ENCODE measurements at regions not wholly inside any gene's neighbourhood (a gene's known extent, or its start where the extent isn't known, plus 50 kb on each side); places are given as distances from the start of the nearest gene placed in this dataset.

- Histone ChIP-seq H3K27ac (ENCODE audit: insufficient read depth, low read length, poor library complexity, severe bottlenecking) (no peak overlapping the region), H3K9me3 (ENCODE audit: control insufficient read depth in 2 of 2, low read length in 2 of 2) (no peaks in the 10 kb centered on the region), H3K4me3 (ENCODE audit: low read depth, low read length) (no peak overlapping the region), H3K27me3 (ENCODE audit: control insufficient read depth, insufficient read depth, low read length) (peaks cover 1% of the 10 kb centered on the region), H3K4me1 (ENCODE audit: control insufficient read depth, insufficient read depth, low read length, poor library complexity, severe bottlenecking) (no peaks in the 10 kb centered on the region), H3K36me3 (ENCODE audit: control insufficient read depth, insufficient read depth, low read length) (no peaks in the 10 kb centered on the region)
- peaks cover 0 to 2% (median 0%) of the 10 kb centered on the region in 7 donors for H3K9me3 Mint-ChIP-seq
- H3K4me1 Mint-ChIP-seq, result no peaks in the 10 kb centered on the region
- no peak for DNase-seq
- H3K36me3 Mint-ChIP-seq, result no peaks in the 10 kb centered on the region
- ATAC-seq (ENCODE audit: low read depth in 2 of 2), result no peak
- peaks cover 8% of the 10 kb centered on the region for H3K27me3 Mint-ChIP-seq
- no peak overlapping the region for H3K27ac Mint-ChIP-seq
- H3K4me3 Mint-ChIP-seq, result no peak overlapping the region
These were observed 364.9 kb downstream of the MATN1 start for GRCh38 chr1:30358500-30358899.

- Mint-ChIP-seq H3K36me3 (no peaks in the 10 kb centered on the region), H3K27ac (no peak overlapping the region), H3K4me3 (no peak overlapping the region), H3K4me1 (no peaks in the 10 kb centered on the region), H3K27me3 (peaks cover 10% of the 10 kb centered on the region), H3K9me3 (peaks cover 0 to 5% (median 0%) of the 10 kb centered on the region in 7 donors)
- no peaks in the 10 kb centered on the region for H3K9me3 ChIP-seq (ENCODE audit: control insufficient read depth in 2 of 2, low read length in 2 of 2)
- H3K4me1 ChIP-seq (ENCODE audit: control insufficient read depth, insufficient read depth, low read length, poor library complexity, severe bottlenecking), result no peaks in the 10 kb centered on the region
- H3K27ac ChIP-seq (ENCODE audit: insufficient read depth, low read length, poor library complexity, severe bottlenecking), result no peak overlapping the region
- no peaks in the 10 kb centered on the region for H3K36me3 ChIP-seq (ENCODE audit: control insufficient read depth, insufficient read depth, low read length)
- peaks cover 3% of the 10 kb centered on the region for H3K27me3 ChIP-seq (ENCODE audit: control insufficient read depth, insufficient read depth, low read length)
- DNase-seq, result no peak
- H3K4me3 ChIP-seq (ENCODE audit: low read depth, low read length), result no peak overlapping the region
- no peak for ATAC-seq (ENCODE audit: low read depth in 2 of 2)
These were observed 366.5 kb downstream of the MATN1 start for GRCh38 chr1:30356839-30357238.

GRCh38 chr1:30354410-30354809 lies 369.0 kb downstream of the MATN1 start:
- Histone ChIP-seq H3K4me1 (ENCODE audit: control insufficient read depth, insufficient read depth, low read length, poor library complexity, severe bottlenecking) (no peaks in the 10 kb centered on the region), H3K4me3 (ENCODE audit: low read depth, low read length) (no peak overlapping the region), H3K27me3 (ENCODE audit: control insufficient read depth, insufficient read depth, low read length) (peaks cover 8% of the 10 kb centered on the region), H3K36me3 (ENCODE audit: control insufficient read depth, insufficient read depth, low read length) (no peaks in the 10 kb centered on the region), H3K9me3 (ENCODE audit: control insufficient read depth in 2 of 2, low read length in 2 of 2) (no peaks in the 10 kb centered on the region), H3K27ac (ENCODE audit: insufficient read depth, low read length, poor library complexity, severe bottlenecking) (no peak overlapping the region)
- no peaks in the 10 kb centered on the region for H3K36me3 Mint-ChIP-seq
- no peak for DNase-seq
- no peaks in the 10 kb centered on the region for H3K4me1 Mint-ChIP-seq
- ATAC-seq (ENCODE audit: low read depth in 2 of 2), result no peak
- H3K4me3 Mint-ChIP-seq, result no peak overlapping the region
- H3K27ac Mint-ChIP-seq, result no peak overlapping the region
- H3K9me3 Mint-ChIP-seq, result peaks cover 0 to 5% (median 0%) of the 10 kb centered on the region in 7 donors
- peaks cover 22% of the 10 kb centered on the region for H3K27me3 Mint-ChIP-seq

GRCh38 chr1:30353637-30354036 lies 369.7 kb downstream of the MATN1 start:
- Mint-ChIP-seq H3K4me3 (no peak overlapping the region), H3K27ac (no peak overlapping the region), H3K27me3 (peaks cover 21% of the 10 kb centered on the region), H3K36me3 (no peaks in the 10 kb centered on the region), H3K4me1 (no peaks in the 10 kb centered on the region), H3K9me3 (peaks cover 0 to 5% (median 0%) of the 10 kb centered on the region in 7 donors)
- no peak for DNase-seq
- Histone ChIP-seq H3K4me1 (ENCODE audit: control insufficient read depth, insufficient read depth, low read length, poor library complexity, severe bottlenecking) (no peaks in the 10 kb centered on the region), H3K27me3 (ENCODE audit: control insufficient read depth, insufficient read depth, low read length) (peaks cover 10% of the 10 kb centered on the region), H3K27ac (ENCODE audit: insufficient read depth, low read length, poor library complexity, severe bottlenecking) (no peak overlapping the region), H3K36me3 (ENCODE audit: control insufficient read depth, insufficient read depth, low read length) (no peaks in the 10 kb centered on the region), H3K4me3 (ENCODE audit: low read depth, low read length) (no peak overlapping the region), H3K9me3 (ENCODE audit: control insufficient read depth in 2 of 2, low read length in 2 of 2) (no peaks in the 10 kb centered on the region)
- ATAC-seq (ENCODE audit: low read depth in 2 of 2), result no peak

- H3K9me3 Mint-ChIP-seq, result peaks cover 1 to 11% (median 2%) of the 10 kb centered on the region in 7 donors
These were observed 375.2 kb downstream of the MATN1 start for GRCh38 chr1:30348147-30348546.

GRCh38 chr1:30345491-30346130 lies 377.8 kb downstream of the MATN1 start:
- ATAC-seq (ENCODE audit: low read depth in 2 of 2), result no peak
- Histone ChIP-seq H3K36me3 (ENCODE audit: control insufficient read depth, insufficient read depth, low read length) (no peaks in the 10 kb centered on the region), H3K4me3 (ENCODE audit: low read depth, low read length) (no peak overlapping the region)

More at GRCh38 chr1:30348147-30348546, 375.2 kb downstream of the MATN1 start:
- no peaks in the 10 kb centered on the region for H3K36me3 Mint-ChIP-seq
- no peak overlapping the region for H3K4me3 Mint-ChIP-seq
- Histone ChIP-seq H3K4me3 (ENCODE audit: low read depth, low read length) (no peak overlapping the region), H3K36me3 (ENCODE audit: control insufficient read depth, insufficient read depth, low read length) (no peaks in the 10 kb centered on the region), H3K9me3 (ENCODE audit: control insufficient read depth in 2 of 2, low read length in 2 of 2) (peaks cover 0 to 3% of the 10 kb centered on the region in 2 experiments), H3K4me1 (ENCODE audit: control insufficient read depth, insufficient read depth, low read length, poor library complexity, severe bottlenecking) (no peaks in the 10 kb centered on the region), H3K27ac (ENCODE audit: insufficient read depth, low read length, poor library complexity, severe bottlenecking) (no peak overlapping the region), H3K27me3 (ENCODE audit: control insufficient read depth, insufficient read depth, low read length) (peaks cover 9% of the 10 kb centered on the region)
- ATAC-seq (ENCODE audit: low read depth in 2 of 2), result no peak
- H3K27ac Mint-ChIP-seq, result no peak overlapping the region
- H3K4me1 Mint-ChIP-seq, result no peaks in the 10 kb centered on the region
- no peak for DNase-seq
- H3K27me3 Mint-ChIP-seq, result peaks cover 32% of the 10 kb centered on the region

GRCh38 chr1:30343562-30343961 lies 379.8 kb downstream of the MATN1 start:
- ATAC-seq (ENCODE audit: low read depth in 2 of 2) (no peak), DNase-seq (no peak)
- Mint-ChIP-seq H3K4me1 (no peaks in the 10 kb centered on the region), H3K36me3 (no peaks in the 10 kb centered on the region), H3K27ac (no peak overlapping the region), H3K4me3 (no peak overlapping the region), H3K27me3 (peaks cover 16% of the 10 kb centered on the region), H3K9me3 (peaks cover 1 to 7% (median 3%) of the 10 kb centered on the region in 7 donors)
- Histone ChIP-seq H3K27me3 (ENCODE audit: control insufficient read depth, insufficient read depth, low read length) (peaks cover 4% of the 10 kb centered on the region), H3K4me3 (ENCODE audit: low read depth, low read length) (no peak overlapping the region), H3K36me3 (ENCODE audit: control insufficient read depth, insufficient read depth, low read length) (no peaks in the 10 kb centered on the region), H3K4me1 (ENCODE audit: control insufficient read depth, insufficient read depth, low read length, poor library complexity, severe bottlenecking) (no peaks in the 10 kb centered on the region), H3K27ac (ENCODE audit: insufficient read depth, low read length, poor library complexity, severe bottlenecking) (no peak overlapping the region), H3K9me3 (ENCODE audit: control insufficient read depth in 2 of 2, low read length in 2 of 2) (peaks cover 0 to 3% of the 10 kb centered on the region in 2 experiments)

More at GRCh38 chr1:30345491-30346130, 377.8 kb downstream of the MATN1 start:
- H3K27ac Mint-ChIP-seq, result no peak overlapping the region
- DNase-seq, result no peak
- H3K36me3 Mint-ChIP-seq, result no peaks in the 10 kb centered on the region
- H3K4me1 ChIP-seq (ENCODE audit: control insufficient read depth, insufficient read depth, low read length, poor library complexity, severe bottlenecking), result no peaks in the 10 kb centered on the region
- peaks cover 1 to 11% (median 3%) of the 10 kb centered on the region in 7 donors for H3K9me3 Mint-ChIP-seq
- no peaks in the 10 kb centered on the region for H3K4me1 Mint-ChIP-seq
- peaks cover 6% of the 10 kb centered on the region for H3K27me3 ChIP-seq (ENCODE audit: control insufficient read depth, insufficient read depth, low read length)
- peaks cover 0 to 3% of the 10 kb centered on the region in 2 experiments for H3K9me3 ChIP-seq (ENCODE audit: control insufficient read depth in 2 of 2, low read length in 2 of 2)
- H3K27me3 Mint-ChIP-seq, result peaks cover 21% of the 10 kb centered on the region
- no peak overlapping the region for H3K27ac ChIP-seq (ENCODE audit: insufficient read depth, low read length, poor library complexity, severe bottlenecking)
- no peak overlapping the region for H3K4me3 Mint-ChIP-seq

- H3K36me3 Mint-ChIP-seq, result no peaks in the 10 kb centered on the region
- Histone ChIP-seq H3K4me3 (ENCODE audit: low read depth, low read length) (no peak overlapping the region), H3K36me3 (ENCODE audit: control insufficient read depth, insufficient read depth, low read length) (no peaks in the 10 kb centered on the region), H3K27ac (ENCODE audit: insufficient read depth, low read length, poor library complexity, severe bottlenecking) (no peak overlapping the region), H3K4me1 (ENCODE audit: control insufficient read depth, insufficient read depth, low read length, poor library complexity, severe bottlenecking) (no peaks in the 10 kb centered on the region), H3K9me3 (ENCODE audit: control insufficient read depth in 2 of 2, low read length in 2 of 2) (peaks cover 0 to 3% of the 10 kb centered on the region in 2 experiments), H3K27me3 (ENCODE audit: control insufficient read depth, insufficient read depth, low read length) (peaks cover 5% of the 10 kb centered on the region)
- peaks cover 16% of the 10 kb centered on the region for H3K27me3 Mint-ChIP-seq
- H3K27ac Mint-ChIP-seq, result no peak overlapping the region
- H3K4me3 Mint-ChIP-seq, result no peak overlapping the region
- ATAC-seq (ENCODE audit: low read depth in 2 of 2) (no peak), DNase-seq (no peak)
- H3K4me1 Mint-ChIP-seq, result no peaks in the 10 kb centered on the region
- H3K9me3 Mint-ChIP-seq, result peaks cover 0 to 4% (median 2%) of the 10 kb centered on the region in 7 donors
These were observed 380.7 kb downstream of the MATN1 start for GRCh38 chr1:30342535-30343141.
